Natural killer cell (primary cell): ENCODE measurements at regions not wholly inside any gene's neighbourhood (a gene's known extent, or its start where the extent isn't known, plus 50 kb on each side); places are given as distances from the start of the nearest gene placed in this dataset.

Source experiments
- ATAC-seq, 3 donors: fragments of 150-1000 bp in 2 of 3; fragments of 200-7000 bp in 1 of 3; cut with Tn5 transposase; 1 replicate in 1 of 3; 2 replicates in 2 of 3; pipeline ENCODE4 v1.10.0; 2021; ENCODE audit warnings: mild to moderate bottlenecking in 2 of 3, moderate library complexity in 2 of 3
- DNase-seq, 2 donors: peaks; one replicate each; pipeline versions ENCODE4 v3.0.0 to v3.0.0-alpha.2; 2013 to 2021; ENCODE audit warnings: mixed read lengths in 1 of 2
- H3K27ac ChIP-seq: one replicate; pipeline ENCODE4 v1.5.1; 2013; ENCODE audit warnings: mild to moderate bottlenecking, low read length
- H3K27me3 ChIP-seq: one replicate; pipeline ENCODE4 v1.6.1; 2013; ENCODE audit warnings: low read length; ENCODE audit not compliant: control insufficient read depth, insufficient read depth
- H3K36me3 ChIP-seq: one replicate; pipeline ENCODE4 v1.6.1; 2013; ENCODE audit warnings: low read length; ENCODE audit not compliant: control insufficient read depth, insufficient read depth
- H3K4me1 ChIP-seq: one replicate; pipeline ENCODE4 v1.6.1; 2013; ENCODE audit warnings: low read length; ENCODE audit not compliant: control insufficient read depth, insufficient read depth
- H3K4me3 ChIP-seq: one replicate; pipeline ENCODE4 v1.5.1; 2013; ENCODE audit warnings: low read length
- H3K9me3 ChIP-seq: one replicate; pipeline ENCODE4 v1.6.1; 2013; ENCODE audit warnings: low read length; ENCODE audit not compliant: control insufficient read depth, insufficient read depth
- H3K27ac Mint-ChIP-seq, 2 donors: one replicate each; pipeline ENCODE4 v1.8.0; 2022; ENCODE audit warnings: mild to moderate bottlenecking in 2 of 2, mixed read lengths in 2 of 2, moderate library complexity in 1 of 2
- H3K27me3 Mint-ChIP-seq, 2 donors: one replicate each; pipeline ENCODE4 v1.8.0; 2022; ENCODE audit warnings: low read depth in 2 of 2, mixed read lengths in 2 of 2
- H3K36me3 Mint-ChIP-seq: one replicate; pipeline ENCODE4 v1.8.0; 2022; ENCODE audit warnings: mixed read lengths
- H3K4me1 Mint-ChIP-seq, 2 donors: one replicate each; pipeline ENCODE4 v1.8.0; 2022; ENCODE audit warnings: mixed read lengths in 2 of 2
- H3K4me3 Mint-ChIP-seq: one replicate; pipeline ENCODE4 v1.8.0; 2022; ENCODE audit warnings: mild to moderate bottlenecking, moderate library complexity, mixed read lengths
- H3K9me3 Mint-ChIP-seq, 2 donors: one replicate each; pipeline ENCODE4 v1.8.0; 2022; ENCODE audit warnings: mixed read lengths in 2 of 2
- CTCF ChIP-seq: fragments of 200-600 bp; IDR thresholded peaks from one replicate; pipeline ENCODE4 v1.8.0; 2022; ENCODE audit warnings: antibody characterized with exemption
- WGBS: methylation state at CpG from one replicate; pipeline ENCODE4 v1.1.7; 2013; ENCODE audit warnings: missing lambda C conversion rate; ENCODE audit not compliant: insufficient coverage; 5-methylcytosine and 5-hydroxymethylcytosine counted together
- intact Hi-C: fragments of 100-400 bp; cut with micrococcal nuclease; formaldehyde crosslinking; loops from one replicate; pipeline ENCODE4 v1.14.2; 2022

GRCh38 chrX:6679988-6680387 is 145.1 kb upstream of the VCX3A start:
- Mint-ChIP-seq H3K36me3 (no peaks in the 10 kb centered on the region), H3K4me1 (no peaks in the 10 kb centered on the region), H3K27me3 (no peaks in the 10 kb centered on the region), H3K9me3 (peaks cover 3 to 9% of the 10 kb centered on the region in 2 donors), H3K4me3 (no peak overlapping the region), H3K27ac (no peak overlapping the region)
- no peak for DNase-seq
- no peaks in the 10 kb centered on the region for H3K27me3 ChIP-seq
- no peak for TF ChIP-seq CTCF
- WGBS, result 89% methylated on average over 2 of the region's 2 CpGs
- ATAC-seq, result no peak
- H3K9me3 ChIP-seq, result no peaks in the 10 kb centered on the region
- H3K4me3 ChIP-seq, result no peak overlapping the region
- H3K36me3 ChIP-seq, result no peaks in the 10 kb centered on the region
- H3K27ac ChIP-seq, result no peak overlapping the region
- no peaks in the 10 kb centered on the region for H3K4me1 ChIP-seq
- intact Hi-C loops, result no loop called here

GRCh38 chrX:6679550-6679949 is 144.6 kb upstream of the VCX3A start:
- no peaks in the 10 kb centered on the region for H3K36me3 Mint-ChIP-seq
- H3K27ac Mint-ChIP-seq, result no peak overlapping the region
- intact Hi-C loops, result no loop called here

GRCh38 chrX:6678313-6678712 is 143.4 kb upstream of the VCX3A start:
- peaks cover 3 to 9% of the 10 kb centered on the region in 2 donors for H3K9me3 Mint-ChIP-seq
- intact Hi-C loops, result no loop called here

More at GRCh38 chrX:6679550-6679949, 144.6 kb upstream of the VCX3A start:
- Histone ChIP-seq H3K36me3 (no peaks in the 10 kb centered on the region), H3K9me3 (no peaks in the 10 kb centered on the region), H3K4me3 (no peak overlapping the region), H3K27me3 (no peaks in the 10 kb centered on the region), H3K27ac (no peak overlapping the region), H3K4me1 (no peaks in the 10 kb centered on the region)
- 93% methylated on average over 3 of the region's 5 CpGs for WGBS
- H3K4me1 Mint-ChIP-seq, result no peaks in the 10 kb centered on the region
- H3K27me3 Mint-ChIP-seq, result no peaks in the 10 kb centered on the region
- ATAC-seq, result no peak
- no peak for TF ChIP-seq CTCF
- no peak for DNase-seq
- no peak overlapping the region for H3K4me3 Mint-ChIP-seq
- peaks cover 3 to 9% of the 10 kb centered on the region in 2 donors for H3K9me3 Mint-ChIP-seq

More at GRCh38 chrX:6678313-6678712, 143.4 kb upstream of the VCX3A start:
- WGBS, result 86% methylated on average over 6 of the region's 7 CpGs
- no peaks in the 10 kb centered on the region for H3K27me3 Mint-ChIP-seq
- H3K27ac Mint-ChIP-seq, result no peak overlapping the region
- ATAC-seq, result no peak
- H3K4me1 Mint-ChIP-seq, result no peaks in the 10 kb centered on the region
- Histone ChIP-seq H3K9me3 (no peaks in the 10 kb centered on the region), H3K4me1 (no peaks in the 10 kb centered on the region), H3K27me3 (no peaks in the 10 kb centered on the region), H3K4me3 (no peak overlapping the region), H3K36me3 (no peaks in the 10 kb centered on the region), H3K27ac (no peak overlapping the region)
- no peak for TF ChIP-seq CTCF
- H3K36me3 Mint-ChIP-seq, result no peaks in the 10 kb centered on the region
- no peak overlapping the region for H3K4me3 Mint-ChIP-seq
- DNase-seq, result no peak
